CD4-positive, alpha-beta T cell treated with Interferon alpha-2 for 1 hour (primary cell): ENCODE measurements at regions not wholly inside any gene's neighbourhood (a gene's known extent, or its start where the extent isn't known, plus 50 kb on each side); places are given as distances from the start of the nearest gene placed in this dataset.

Experiments used
- DNase-seq, 2 donors: peaks; one replicate each; pipeline ENCODE4 v3.0.0-alpha.2; 2020 to 2022

GRCh38 chr10:61184429-61184828 is 240.4 kb upstream of the RHOBTB1 start:
- DNase-seq, result no peak

GRCh38 chr10:61183967-61184366 is 240.0 kb upstream of the RHOBTB1 start:
- no peak for DNase-seq

GRCh38 chr10:61181832-61182231 is 237.8 kb upstream of the RHOBTB1 start:
- DNase-seq, result no peak

GRCh38 chr10:61179771-61180170 is 235.8 kb upstream of the RHOBTB1 start:
- DNase-seq, result no peak

GRCh38 chr10:61176424-61176823 is 232.4 kb upstream of the RHOBTB1 start:
- no peak for DNase-seq

- no peak for DNase-seq
Observed at GRCh38 chr10:61175316-61175715, 231.3 kb upstream of the RHOBTB1 start.

- DNase-seq, result no peak
Observed at GRCh38 chr10:61173450-61173849, 229.5 kb upstream of the RHOBTB1 start.

GRCh38 chr10:61172182-61172926 is 228.4 kb upstream of the RHOBTB1 start:
- no peak for DNase-seq

GRCh38 chr10:61170594-61170993 is 226.6 kb upstream of the RHOBTB1 start:
- no peak for DNase-seq

GRCh38 chr10:61169294-61169693 is 225.3 kb upstream of the RHOBTB1 start:
- DNase-seq, result no peak

- no peak for DNase-seq
Observed at GRCh38 chr10:61166489-61166888, 222.5 kb upstream of the RHOBTB1 start.

- no peak for DNase-seq
Observed at GRCh38 chr10:61166065-61166464, 222.1 kb upstream of the RHOBTB1 start.

- no peak for DNase-seq
Observed at GRCh38 chr10:61164458-61165160, 220.6 kb upstream of the RHOBTB1 start.

- DNase-seq, result no peak
Observed at GRCh38 chr10:61163403-61163802, 219.4 kb upstream of the RHOBTB1 start.

GRCh38 chr10:61160253-61160652 is 216.3 kb upstream of the RHOBTB1 start:
- DNase-seq, result no peak

- no peak for DNase-seq
Observed at GRCh38 chr10:61159253-61159652, 215.3 kb upstream of the RHOBTB1 start.

GRCh38 chr10:61157182-61157581 is 213.2 kb upstream of the RHOBTB1 start:
- no peak for DNase-seq

GRCh38 chr10:61153771-61154170 is 209.8 kb upstream of the RHOBTB1 start:
- DNase-seq, result no peak

GRCh38 chr10:61151059-61151458 is 207.1 kb upstream of the RHOBTB1 start:
- DNase-seq, result no peak

GRCh38 chr10:61148451-61148850 is 204.5 kb upstream of the RHOBTB1 start:
- DNase-seq, result no peak

GRCh38 chr10:61142987-61143386 is 199.0 kb upstream of the RHOBTB1 start:
- no peak for DNase-seq

GRCh38 chr10:61140765-61141392 is 196.9 kb upstream of the RHOBTB1 start:
- DNase-seq, result peak in 1 of 2 donors; percentile 35

- DNase-seq, result no peak
Observed at GRCh38 chr10:61139592-61139953, 195.6 kb upstream of the RHOBTB1 start.
